Progenitor cell of endocrine pancreas (in vitro differentiated cells): ENCODE measurements at regions not wholly inside any gene's neighbourhood (a gene's known extent, or its start where the extent isn't known, plus 50 kb on each side); places are given as distances from the start of the nearest gene placed in this dataset.
"Not testable (repeated sequence)": the region's sequence is repeated elsewhere in the genome, so short reads cannot be mapped to it uniquely, and the experiment has no call there.

Source experiments
- DNase-seq: peaks from one replicate; pipeline ENCODE4 v3.0.0; 2021; ENCODE audit warnings: low spot score; ENCODE audit not compliant: unreplicated experiment
- H3K27ac Mint-ChIP-seq: 2 replicates; pipeline ENCODE4 v1.8.0; 2021; ENCODE audit warnings: mild to moderate bottlenecking, moderate library complexity, mixed read lengths
- H3K27me3 Mint-ChIP-seq: 2 replicates; pipeline ENCODE4 v1.8.0; 2021; ENCODE audit warnings: mixed read lengths
- H3K36me3 Mint-ChIP-seq: 2 replicates; pipeline ENCODE4 v1.8.0; 2022; ENCODE audit warnings: mixed read lengths; ENCODE audit not compliant: insufficient read depth
- H3K4me1 Mint-ChIP-seq: 2 replicates; pipeline ENCODE4 v1.8.0; 2021; ENCODE audit warnings: low read depth, mixed read lengths
- H3K4me3 Mint-ChIP-seq: 2 replicates; pipeline ENCODE4 v1.8.0; 2021; ENCODE audit warnings: low read depth, mild to moderate bottlenecking, moderate library complexity, mixed read lengths
- H3K9me3 Mint-ChIP-seq: 2 replicates; pipeline ENCODE4 v1.8.0; 2021; ENCODE audit warnings: low read depth, mixed read lengths
- CTCF ChIP-seq: fragments of 200-600 bp; sonication (generic); IDR thresholded peaks from one replicate; pipeline ENCODE4 v1.5.0; 2021; ENCODE audit warnings: antibody characterized with exemption, mild to moderate bottlenecking; ENCODE audit not compliant: unreplicated experiment

DNA sequence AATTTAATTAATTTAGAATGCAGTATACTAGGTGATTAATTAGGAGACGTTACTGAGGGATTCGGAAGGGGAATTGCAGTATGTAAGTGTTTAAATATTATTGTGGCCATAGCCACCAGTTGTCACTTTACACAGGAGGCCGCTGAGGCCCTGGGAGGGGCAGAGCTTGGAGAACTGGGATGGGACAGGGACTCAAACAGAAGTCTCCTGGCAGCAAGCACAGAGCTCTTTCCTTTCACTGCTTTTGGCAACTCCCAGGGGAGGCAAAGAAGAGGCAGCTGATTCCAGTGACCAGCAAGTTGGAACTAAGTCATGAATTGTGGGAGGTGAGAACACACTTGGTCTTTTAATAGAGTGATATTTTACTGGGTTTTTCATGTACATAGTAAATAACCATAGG is 248.6 kb downstream of the RPLP1 start:
- Mint-ChIP-seq H3K4me1 (peaks cover 6% of the 10 kb centered on the region), H3K27me3 (peaks cover 54% of the 10 kb centered on the region), H3K4me3 (no peak overlapping the region), H3K27ac (no peak overlapping the region), H3K36me3 (no peaks in the 10 kb centered on the region), H3K9me3 (no peaks in the 10 kb centered on the region)
- no peak for DNase-seq
- no peak for TF ChIP-seq CTCF

- Mint-ChIP-seq H3K27me3 (peaks cover 41% of the 10 kb centered on the region), H3K4me1 (no peaks in the 10 kb centered on the region), H3K27ac (no peak overlapping the region), H3K4me3 (no peak overlapping the region), H3K36me3 (peaks cover 2% of the 10 kb centered on the region), H3K9me3 (peaks cover 6% of the 10 kb centered on the region)
- TF ChIP-seq CTCF: no peak
- no peak for DNase-seq
Measured at GRCh38 chr15:69703532-69704187, 251.0 kb downstream of the RPLP1 start.

DNA sequence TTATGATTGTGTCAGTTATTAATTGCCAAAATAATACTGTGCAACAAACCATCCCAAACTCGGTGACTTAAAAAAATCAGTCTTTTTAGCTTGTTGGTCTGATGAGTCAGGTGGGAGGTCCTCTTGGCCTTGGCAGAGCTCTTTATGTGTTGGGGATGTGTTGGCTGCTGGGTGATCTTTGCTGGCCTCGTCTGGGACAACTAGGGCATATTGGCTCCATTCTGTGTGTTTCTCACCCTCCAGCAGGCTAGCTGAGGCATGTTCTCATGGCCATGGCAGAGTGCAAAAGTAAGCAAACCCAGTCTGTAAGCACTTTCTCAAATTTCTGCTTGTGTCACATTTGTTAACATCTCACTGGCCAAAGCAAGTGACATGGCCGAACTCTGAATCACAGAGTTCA is 251.6 kb downstream of the RPLP1 start:
- H3K9me3 Mint-ChIP-seq: peaks cover 6% of the 10 kb centered on the region
- no peak overlapping the region for H3K27ac Mint-ChIP-seq
- DNase-seq: no peak
- H3K4me1 Mint-ChIP-seq: no peaks in the 10 kb centered on the region
- H3K27me3 Mint-ChIP-seq: peaks cover 35% of the 10 kb centered on the region
- TF ChIP-seq CTCF: no peak
- peaks cover 2% of the 10 kb centered on the region for H3K36me3 Mint-ChIP-seq
- H3K4me3 Mint-ChIP-seq: no peak overlapping the region

DNA sequence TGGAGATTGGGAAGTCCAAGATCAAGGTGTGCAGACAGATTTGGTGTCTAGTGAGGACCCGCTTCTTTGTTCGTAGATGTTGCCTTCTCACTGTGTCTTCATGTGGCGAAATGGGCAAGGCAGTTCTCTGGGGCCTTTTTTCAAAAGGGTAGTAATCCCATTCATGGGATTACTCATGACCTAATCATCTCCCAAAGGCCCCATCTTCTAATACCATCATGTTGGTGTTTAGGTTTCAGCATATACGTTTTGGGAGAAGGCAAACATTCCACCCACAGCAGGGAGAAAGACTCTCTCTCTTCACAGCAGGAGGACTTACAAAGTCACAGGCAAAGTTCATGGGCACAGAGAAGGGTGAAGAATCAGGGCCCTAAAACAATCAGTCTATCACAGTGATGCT is 252.1 kb downstream of the RPLP1 start:
- peaks cover 39% of the 10 kb centered on the region for H3K27me3 Mint-ChIP-seq
- H3K36me3 Mint-ChIP-seq: peaks cover 2% of the 10 kb centered on the region
- H3K4me3 Mint-ChIP-seq: no peak overlapping the region
- no peak for TF ChIP-seq CTCF
- no peak overlapping the region for H3K27ac Mint-ChIP-seq
- DNase-seq: no peak
- peaks cover 9% of the 10 kb centered on the region for H3K9me3 Mint-ChIP-seq
- H3K4me1 Mint-ChIP-seq: no peaks in the 10 kb centered on the region

DNA sequence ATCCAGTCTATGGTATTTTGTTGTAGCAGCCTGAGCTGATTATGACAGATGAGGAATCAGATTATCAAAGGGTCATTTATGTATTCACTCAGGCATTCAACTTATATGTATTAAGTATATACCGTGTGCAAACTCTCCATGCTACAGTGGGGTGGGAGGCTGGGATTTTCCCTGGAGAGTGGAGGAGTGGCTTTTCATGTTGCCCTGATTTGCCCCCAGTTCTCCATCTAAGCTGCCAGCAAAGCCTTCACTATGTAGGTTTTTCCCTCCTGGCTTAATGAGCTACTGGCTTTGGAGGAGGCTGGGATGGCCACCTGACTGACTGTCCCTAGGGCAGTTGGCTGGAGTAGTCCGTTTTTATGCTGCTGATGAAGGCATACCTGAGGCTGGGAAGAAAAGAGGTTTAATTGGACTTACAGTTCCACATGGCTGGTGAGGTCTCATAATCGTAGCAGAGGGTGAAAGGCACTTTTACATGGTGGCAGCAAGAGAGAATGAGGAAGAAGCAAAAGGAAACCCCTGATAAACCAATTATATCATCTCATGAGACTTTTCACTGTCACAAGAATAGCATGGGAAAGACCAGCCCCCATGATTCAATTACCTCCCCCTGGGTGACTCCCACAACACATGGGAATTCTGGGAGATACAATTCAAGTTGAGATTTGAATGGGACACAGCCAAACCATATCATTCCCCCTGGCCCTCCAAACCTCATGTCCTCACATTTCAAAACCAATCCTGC is 253.9 kb downstream of the RPLP1 start:
- Mint-ChIP-seq H3K9me3 (peaks cover 10% of the 10 kb centered on the region), H3K27me3 (peaks cover 57% of the 10 kb centered on the region), H3K4me1 (no peaks in the 10 kb centered on the region), H3K36me3 (peaks cover 2% of the 10 kb centered on the region), H3K4me3 (no peak overlapping the region), H3K27ac (no peak overlapping the region)
- no peak for DNase-seq
- TF ChIP-seq CTCF: no peak

- H3K4me1 Mint-ChIP-seq, H3K36me3 Mint-ChIP-seq, H3K4me3 Mint-ChIP-seq, H3K9me3 Mint-ChIP-seq, H3K27ac Mint-ChIP-seq, DNase-seq: not testable (repeated sequence)
- peaks cover 60% of the 10 kb centered on the region for H3K27me3 Mint-ChIP-seq
Measured at GRCh38 chr15:69707241-69707640, 254.6 kb downstream of the RPLP1 start.

- not testable (repeated sequence) for H3K4me1 Mint-ChIP-seq, H3K4me3 Mint-ChIP-seq, DNase-seq, H3K36me3 Mint-ChIP-seq, H3K27ac Mint-ChIP-seq, H3K9me3 Mint-ChIP-seq
- peaks cover 57% of the 10 kb centered on the region for H3K27me3 Mint-ChIP-seq
Measured at GRCh38 chr15:69708436-69709122, 256.0 kb downstream of the RPLP1 start.
